NCI-H69 (cell line): ENCODE measurements at regions not wholly inside any gene's neighbourhood (a gene's known extent, or its start where the extent isn't known, plus 50 kb on each side); places are given as distances from the start of the nearest gene placed in this dataset.
A peak's percentile ranks its signal among the peaks of the same experiment; 100 is the strongest.
"Not testable (repeated sequence)": the region's sequence is repeated elsewhere in the genome, so short reads cannot be mapped to it uniquely, and the experiment has no call there.

ENCODE experiments used
- DNase-seq: peaks from one replicate; lab custom pipeline; 2025; lab: John Stamatoyannopoulos, UW

GRCh38 chr3:188000361-188000861 is 153.5 kb upstream of the LPP start:
- peak; percentile 93 for DNase-seq

DNA sequence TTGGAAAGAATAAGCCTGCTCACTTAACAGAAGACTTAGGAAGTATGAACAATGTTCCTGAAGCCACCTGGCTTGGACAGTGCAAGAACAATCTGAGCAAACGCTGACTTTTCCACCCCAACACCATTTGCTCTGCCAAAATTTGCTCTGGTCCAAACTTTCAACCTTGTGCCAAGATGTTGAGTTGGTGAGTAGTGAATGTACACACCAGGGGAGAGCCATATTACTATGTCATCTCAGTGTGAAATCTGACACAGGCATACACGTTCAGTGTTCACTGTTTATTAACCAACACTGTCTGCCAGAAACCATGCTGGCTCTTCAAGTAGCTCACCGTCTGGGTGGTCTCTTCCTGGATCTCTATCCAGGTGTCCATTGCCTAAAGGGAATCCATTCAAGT is 152.9 kb upstream of the LPP start:
- peak; percentile 94 for DNase-seq

- DNase-seq, result no peak
Measured at GRCh38 chr3:188001926-188002325, 152.0 kb upstream of the LPP start.

DNA sequence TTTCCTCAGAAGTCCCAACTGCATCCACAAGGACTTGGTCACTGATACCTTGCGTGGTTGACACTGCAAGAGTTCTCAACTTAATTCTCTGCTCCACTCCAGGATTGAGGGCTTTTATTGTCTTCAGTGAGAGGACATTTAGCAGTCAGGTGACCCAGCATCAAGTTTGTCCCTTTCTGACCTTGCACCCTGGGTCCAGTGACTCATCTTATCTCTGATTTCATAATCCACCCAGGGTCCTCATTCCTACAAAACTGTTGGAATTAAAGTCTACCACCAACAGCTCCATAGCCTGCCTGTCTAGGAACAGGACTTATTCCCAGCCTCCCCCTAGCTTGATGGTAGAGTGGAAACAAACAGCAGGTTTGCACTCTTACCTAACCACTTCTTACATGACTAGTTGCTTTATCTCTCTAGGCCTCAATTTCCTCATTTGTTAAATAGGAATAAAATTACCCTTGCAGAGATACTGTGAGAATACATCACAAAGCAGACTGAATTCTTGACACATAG is 151.3 kb upstream of the LPP start:
- peak; percentile 31 for DNase-seq

DNA sequence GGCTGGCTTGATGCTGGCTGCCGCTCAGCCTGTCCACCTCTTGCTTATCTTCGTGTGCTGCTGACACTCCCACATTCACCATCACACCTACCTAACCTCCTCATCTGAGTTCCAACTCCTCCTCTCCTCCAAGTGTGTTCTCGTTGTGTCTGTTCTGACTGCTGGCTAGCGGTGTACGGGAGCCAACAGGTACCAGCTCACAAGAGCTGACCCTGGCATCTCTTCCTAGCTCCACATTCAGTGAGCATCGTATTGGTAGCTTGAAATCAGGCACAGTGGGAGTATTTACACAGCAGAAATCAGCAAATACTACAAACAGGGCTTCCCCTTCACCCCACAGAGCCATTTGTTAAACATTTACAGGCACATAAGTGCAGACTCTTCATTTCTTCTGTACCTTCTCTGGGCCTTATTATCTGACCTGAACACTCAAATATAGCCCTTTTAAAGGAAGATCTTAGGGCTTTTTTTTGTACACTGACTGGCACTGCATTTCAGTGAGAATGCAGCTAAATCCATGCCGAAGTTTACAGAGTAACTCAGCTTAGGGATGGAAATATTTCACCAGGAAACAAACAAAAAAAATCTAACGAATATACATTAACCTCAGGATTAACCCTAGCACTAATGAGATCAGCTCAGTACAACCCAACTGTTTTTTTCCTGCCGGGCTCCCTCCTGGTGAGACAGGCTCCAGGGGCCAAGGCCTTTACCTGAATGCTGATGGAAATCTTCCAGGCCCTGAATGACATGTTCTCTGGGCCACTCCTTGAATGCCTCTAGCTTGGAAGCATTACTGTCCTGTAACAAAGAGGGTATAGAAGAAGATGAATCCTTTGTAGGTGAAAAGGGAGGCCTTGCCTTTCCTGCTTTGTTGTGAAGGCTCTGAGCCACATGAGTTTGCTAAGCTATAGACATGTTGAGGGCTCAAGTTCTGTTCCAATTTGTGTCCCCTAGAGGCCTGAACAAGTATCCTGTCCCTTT is 150.5 kb upstream of the LPP start:
- peak; percentile 81 for DNase-seq

DNA sequence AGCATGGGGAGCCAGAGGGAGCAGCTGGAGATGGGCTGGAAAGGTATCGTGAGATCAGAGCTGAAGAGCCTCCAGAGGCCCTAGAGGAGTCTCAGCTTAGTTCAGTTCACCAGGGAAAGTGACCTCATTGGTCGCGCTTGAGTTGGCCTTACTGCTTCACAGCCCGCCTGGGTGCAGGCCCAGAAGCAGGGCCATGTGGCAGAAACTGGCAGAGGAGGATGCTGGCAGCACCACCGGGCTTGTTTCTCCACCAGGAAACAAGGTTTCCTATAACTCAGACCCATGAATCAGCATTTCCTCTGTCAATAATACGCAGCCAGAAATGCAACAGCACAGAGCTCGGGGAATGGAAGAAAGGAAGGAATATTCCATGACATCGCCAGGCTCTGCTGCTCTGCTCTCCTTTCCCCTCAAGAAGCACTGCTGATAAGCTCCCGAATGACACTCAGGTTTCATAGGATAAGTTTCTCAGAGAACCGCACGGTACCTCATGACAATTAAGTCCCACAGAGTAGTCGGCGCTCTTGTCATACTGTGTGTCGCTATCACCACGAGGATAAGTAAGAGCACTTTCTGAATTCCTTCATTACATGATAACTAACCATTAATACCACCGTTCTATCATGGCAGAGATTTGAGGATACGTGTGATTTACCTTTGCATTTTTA is 147.1 kb upstream of the LPP start:
- peak; percentile 24 for DNase-seq

- DNase-seq, result no peak
Measured at GRCh38 chr3:188007897-188008296, 146.1 kb upstream of the LPP start.

DNA sequence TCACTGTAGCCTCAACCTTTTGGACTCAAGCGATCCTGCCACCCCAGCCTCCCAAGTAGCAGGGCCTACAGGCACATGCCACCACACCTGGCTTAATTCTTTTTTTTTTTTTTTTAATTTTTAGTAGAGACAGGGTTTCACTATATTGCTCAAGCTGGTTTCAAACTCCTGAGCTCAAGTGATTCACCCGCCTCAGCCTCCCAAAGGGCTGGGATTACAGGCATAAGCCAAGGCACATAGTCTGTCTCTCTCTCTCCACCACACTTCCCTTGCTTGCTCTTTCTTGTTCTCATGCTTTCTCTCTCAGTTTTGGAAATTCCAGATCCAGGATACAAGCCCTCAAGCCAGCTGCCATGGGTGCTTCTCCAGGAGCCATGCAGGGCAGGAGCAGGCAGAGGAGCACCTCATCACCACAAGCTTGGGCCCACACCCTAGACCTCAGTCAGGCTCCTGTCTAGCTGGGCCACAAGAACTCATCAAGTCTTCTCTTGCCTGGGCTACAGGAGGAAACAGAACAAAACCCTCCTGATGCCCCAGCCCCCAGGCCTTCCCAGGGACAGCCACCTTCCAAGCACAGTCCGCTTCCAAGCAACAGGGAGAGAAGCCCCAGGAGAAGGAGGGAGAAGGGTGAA is 145.3 kb upstream of the LPP start:
- DNase-seq, result no peak

GRCh38 chr3:188010478-188010877 is 143.5 kb upstream of the LPP start:
- DNase-seq, result no peak

GRCh38 chr3:188019727-188020126 is 134.2 kb upstream of the LPP start:
- DNase-seq, result no peak

DNA sequence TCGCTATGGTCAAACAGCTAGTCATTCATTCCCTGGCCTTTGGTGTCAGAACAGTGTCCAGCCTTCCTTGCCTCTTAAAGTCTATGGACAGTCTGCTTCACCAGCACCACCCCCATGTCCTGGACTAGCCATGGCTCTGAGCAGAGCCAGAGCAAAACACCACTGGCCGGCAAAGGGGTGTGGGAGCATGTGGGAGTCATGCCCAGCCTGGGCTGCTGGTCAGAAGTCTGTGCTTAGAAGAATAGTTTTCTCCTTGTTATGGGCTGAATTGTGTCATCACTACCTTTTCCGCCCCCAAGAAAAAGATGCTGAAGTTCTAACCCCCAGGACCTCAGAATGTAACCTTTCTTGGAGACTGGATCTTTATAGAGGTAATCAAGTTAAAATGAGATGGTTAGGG is 132.9 kb upstream of the LPP start:
- DNase-seq, result no peak

GRCh38 chr3:188021502-188022040 is 132.4 kb upstream of the LPP start:
- peak; percentile 8 for DNase-seq

DNA sequence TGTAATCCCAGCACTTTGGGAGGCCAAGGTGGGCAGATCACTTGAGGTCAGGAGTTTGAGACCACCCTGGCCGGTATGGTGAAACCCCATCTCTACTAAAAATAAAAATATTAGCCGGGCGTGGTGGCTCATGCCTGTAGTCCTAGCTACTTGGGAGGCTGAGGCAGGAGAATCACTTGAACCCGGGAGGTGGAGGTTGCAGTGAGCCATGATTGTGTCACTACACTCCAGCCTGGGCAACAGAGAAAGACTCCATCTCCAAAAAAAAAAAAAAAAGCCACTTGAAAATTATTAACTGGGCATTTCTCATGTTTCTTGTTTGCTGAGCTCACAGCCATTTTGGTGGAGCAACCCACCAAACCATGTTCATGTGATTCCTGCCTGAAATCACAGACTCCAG is 131.1 kb upstream of the LPP start:
- DNase-seq, result not testable (repeated sequence)

DNA sequence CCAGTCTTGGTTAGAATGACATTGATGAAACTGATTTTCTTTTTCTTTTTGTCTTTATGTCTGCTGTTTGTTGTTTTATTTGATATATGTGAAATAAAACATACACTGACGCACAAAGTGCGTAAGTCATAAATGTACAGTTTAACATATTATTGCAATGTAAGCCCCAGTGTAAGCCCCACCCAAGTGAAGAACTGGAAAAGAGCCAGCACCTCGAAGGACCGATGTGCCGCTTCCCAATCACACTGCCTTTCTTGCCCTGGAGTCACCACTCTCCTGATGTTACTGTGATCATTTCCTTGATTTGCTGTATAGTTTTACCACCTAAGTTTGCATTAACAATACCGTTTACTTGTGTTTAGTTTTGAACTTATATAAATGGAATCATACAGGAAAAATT is 128.4 kb upstream of the LPP start:
- DNase-seq, result no peak

DNA sequence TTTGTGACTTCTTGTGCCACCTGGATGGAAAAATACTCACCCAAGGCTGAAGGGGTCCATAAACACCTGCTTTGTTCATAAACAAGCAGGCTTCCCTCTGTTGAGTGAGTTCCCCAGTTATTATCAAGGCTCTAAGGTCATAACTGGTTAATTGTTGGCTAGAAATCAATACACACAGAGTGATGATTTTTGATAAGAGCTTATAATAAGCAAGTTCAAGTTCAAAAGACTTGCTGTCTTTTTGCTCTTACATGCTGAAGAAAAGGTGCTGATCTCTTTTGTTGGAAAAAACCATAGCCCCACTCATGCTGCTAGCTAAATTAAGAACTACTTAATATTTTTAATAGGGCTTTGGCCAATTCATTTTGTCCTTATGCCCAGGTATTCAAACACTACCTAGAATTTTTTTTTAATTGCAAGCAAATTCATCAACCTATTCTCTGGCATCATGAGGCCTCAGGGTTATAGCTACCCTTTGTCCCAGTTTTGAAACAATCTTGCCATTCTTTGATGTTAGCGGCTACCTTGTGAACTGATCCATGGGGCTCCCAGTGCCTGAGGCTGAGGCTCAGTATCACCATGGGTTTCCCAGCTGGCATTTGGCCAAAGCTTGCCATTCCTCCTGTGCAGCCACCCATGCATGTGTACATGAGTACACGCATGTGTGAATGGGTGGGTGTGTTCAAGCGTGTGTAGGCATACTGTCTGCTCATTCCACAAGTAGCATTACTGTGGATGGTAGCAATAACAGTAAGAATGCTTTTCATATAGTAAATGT is 127.6 kb upstream of the LPP start:
- peak; percentile 45 for DNase-seq

DNA sequence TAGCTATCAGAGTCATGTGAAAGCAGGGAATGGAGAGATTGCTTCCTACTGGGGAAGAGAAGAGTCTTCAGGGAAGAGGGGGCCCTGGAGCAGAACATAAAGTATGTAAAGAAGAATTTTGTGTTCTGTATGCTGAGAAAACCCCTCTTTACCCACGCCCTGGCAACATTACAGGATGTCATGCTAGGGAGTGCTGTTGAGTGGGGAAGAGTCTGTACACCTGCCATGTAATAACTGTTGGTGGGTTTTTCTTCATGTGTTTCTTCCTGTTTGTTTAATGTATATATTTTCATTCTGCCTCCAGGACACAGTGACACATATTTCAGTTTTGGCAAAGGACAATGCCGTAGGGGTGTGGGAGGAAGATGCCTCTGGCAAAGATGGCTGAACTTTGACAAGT is 122.8 kb upstream of the LPP start:
- no peak for DNase-seq

- no peak for DNase-seq
Measured at GRCh38 chr3:188034989-188035388, 119.0 kb upstream of the LPP start.

DNA sequence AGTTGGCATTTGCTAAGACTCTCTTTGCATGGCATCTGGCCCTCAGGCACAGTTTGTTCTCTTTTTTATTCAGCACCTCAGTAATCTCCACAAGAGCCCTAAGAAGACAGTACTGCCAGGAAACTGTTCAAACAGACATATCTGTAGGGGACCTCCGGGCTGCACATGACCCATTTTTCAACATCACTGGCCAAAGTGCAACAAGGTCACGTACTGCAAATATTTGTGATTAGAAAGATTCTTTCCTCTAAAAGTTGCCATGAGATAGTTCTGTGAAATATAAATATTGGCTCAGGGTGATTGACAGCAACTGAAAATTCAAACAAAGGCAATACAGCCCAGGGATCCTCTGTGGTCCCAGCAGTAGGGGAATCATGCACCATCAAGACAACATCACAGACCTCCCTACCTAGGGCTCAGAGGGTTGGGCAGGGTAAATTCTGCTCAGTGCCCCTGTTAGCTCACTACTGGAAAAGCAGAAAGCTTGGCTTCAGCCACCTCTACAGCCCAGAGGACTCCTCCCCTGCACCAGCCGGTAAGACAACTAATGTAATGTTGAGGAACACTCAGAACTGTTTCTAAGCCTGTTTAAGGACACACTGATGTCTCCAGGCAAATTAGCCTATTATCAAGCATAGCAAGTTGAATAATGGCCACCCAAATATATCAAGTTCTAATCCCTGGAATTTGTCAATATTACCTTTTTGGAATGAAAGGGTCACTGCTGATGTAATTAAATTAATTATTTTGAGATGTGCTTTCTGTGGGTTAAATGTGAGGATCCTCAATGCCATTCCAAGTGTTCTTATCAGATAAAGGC is 117.4 kb upstream of the LPP start:
- peak; percentile 48 for DNase-seq

DNA sequence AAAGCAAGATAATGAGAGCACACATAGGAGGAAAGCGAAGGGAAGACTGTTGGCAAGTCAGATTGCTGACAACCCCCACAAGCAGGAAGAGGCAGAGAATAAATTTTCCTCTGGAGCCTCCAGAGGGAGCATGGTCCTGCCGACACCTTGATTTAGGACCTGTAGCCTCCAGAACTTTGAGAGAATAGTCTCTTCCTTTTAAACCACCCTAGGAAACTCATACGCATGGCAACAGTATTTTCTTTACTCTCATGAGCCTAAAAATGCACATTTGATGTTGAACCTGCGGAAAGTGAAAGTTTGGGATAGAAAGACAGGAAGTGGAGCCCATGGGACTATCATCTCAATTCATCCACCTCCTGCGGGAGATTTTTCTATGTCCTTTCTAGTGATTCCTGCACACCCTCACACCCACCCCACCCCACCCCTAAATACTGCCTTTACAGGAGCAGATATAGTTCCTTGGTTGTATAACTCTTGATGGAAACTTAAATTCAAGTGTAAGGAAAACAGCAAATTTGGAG is 116.7 kb upstream of the LPP start:
- DNase-seq, result peak; percentile 48

- DNase-seq, result no peak
Measured at GRCh38 chr3:188037965-188038581, 115.9 kb upstream of the LPP start.
